NCI-H2196 treated with DMSO at 0.1 percent for 48 hours (cell line): ENCODE measurements at regions not wholly inside any gene's neighbourhood (a gene's known extent, or its start where the extent isn't known, plus 50 kb on each side); places are given as distances from the start of the nearest gene placed in this dataset.

Experiments
- DNase-seq: peaks from one replicate; lab custom pipeline; 2025; ENCODE audit not compliant: unreplicated experiment; lab: John Stamatoyannopoulos, UW

GRCh38 chr21:23699402-23699801, 1907.9 kb downstream of the MRPL39 start:
- DNase-seq = no peak

DNA sequence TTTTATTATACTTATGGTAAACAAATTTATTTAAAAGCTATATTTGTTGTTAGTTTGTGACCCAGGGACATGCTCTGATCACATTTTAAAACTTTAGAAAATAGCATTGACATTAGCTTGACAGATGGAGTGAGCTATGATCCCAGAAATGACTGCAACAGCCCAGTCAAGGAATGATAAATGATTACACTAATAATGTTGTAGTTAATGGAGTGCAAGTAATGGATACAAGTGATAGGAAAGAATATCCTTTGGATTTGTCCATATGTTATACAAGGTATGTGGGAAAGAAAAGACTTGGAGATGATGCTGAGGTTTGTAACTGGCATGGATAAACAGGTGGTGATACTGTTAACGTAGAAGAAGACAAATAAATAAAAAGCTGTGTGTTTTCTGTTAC, 1908.7 kb downstream of the MRPL39 start:
- DNase-seq = no peak

GRCh38 chr21:23695443-23695842, 1911.8 kb downstream of the MRPL39 start:
- DNase-seq = no peak

DNA sequence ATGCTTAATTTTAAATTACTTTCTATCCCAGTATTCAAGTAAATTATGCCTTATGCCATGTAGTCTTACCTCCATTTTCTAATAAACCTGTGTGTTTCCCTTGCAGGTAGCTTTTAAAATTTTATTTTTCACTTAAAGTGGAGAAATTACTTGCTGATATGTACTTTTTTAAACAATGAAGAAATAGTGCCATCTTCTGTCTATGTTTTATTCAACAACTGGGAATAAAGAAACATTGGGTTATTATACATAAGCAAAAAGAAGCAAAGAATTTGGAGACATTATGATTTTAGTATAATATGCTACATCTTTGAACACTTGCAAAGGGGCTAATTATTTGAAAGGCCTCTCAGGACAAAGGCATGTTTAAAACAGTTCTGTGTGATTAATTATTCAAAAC, 1912.9 kb downstream of the MRPL39 start:
- no peak for DNase-seq

DNA sequence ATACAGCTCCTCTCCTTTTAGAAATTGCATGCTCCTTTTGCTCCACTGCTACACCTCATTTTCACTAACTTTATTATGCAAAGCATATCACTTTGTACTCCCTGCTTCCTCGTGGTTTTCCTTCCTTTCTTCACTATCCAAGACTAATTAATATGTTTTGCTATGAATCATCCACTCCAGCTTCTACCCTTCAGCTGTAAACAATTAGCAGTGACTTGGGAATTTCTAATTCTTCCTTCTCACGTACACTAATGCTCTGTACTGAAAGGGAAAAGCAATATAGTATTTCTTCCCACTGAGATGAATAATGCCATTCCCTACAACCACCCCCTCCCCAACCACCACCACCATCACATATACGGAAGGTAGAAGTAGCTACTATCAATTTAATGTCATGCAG, 1917.0 kb downstream of the MRPL39 start:
- DNase-seq = no peak

GRCh38 chr21:23686737-23687523, 1920.4 kb downstream of the MRPL39 start:
- DNase-seq = no peak

- no peak for DNase-seq
Measured at GRCh38 chr21:23684431-23684830, 1922.8 kb downstream of the MRPL39 start.

- DNase-seq = no peak
Measured at GRCh38 chr21:23664193-23664694, 1943.0 kb downstream of the MRPL39 start.

DNA sequence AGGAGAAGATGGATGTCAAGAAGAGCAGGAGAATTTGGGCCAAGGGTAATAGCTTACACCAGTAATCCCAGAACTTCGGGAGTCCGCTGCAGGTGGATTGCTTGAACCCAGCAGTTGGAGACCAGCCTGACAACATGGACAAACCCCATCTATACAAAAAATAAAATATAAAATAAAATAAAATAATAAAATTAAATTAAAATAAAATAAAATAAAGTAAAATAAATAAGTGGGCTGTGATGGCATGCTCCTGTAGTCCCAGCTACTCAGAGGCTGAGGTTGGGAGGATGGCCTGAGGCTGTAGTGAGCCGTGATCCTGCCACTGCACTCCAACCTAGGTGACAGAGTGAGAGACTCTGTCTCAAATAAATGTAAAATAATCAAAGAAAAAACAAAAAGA, 1946.7 kb downstream of the MRPL39 start:
- DNase-seq = no peak

GRCh38 chr21:23644768-23645167, 1962.5 kb downstream of the MRPL39 start:
- no peak for DNase-seq

DNA sequence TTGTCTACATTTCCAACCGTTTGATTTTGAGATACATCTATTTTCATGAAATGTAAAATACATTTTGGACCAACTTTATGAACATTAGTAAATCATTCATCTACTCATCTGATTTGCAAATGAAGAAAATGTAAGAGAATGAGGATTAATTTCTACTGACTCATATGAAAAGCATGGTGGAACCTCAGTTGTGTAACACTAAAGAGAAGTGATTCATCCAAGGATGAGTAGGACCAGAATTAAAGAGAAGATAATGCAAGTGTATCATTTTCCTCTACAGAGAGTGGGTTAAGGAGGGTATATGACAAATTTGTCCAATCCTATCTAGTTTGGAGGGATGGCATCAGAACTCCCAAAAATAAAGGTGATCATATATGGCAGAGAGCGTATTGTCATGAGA, 1967.6 kb downstream of the MRPL39 start:
- DNase-seq = no peak

GRCh38 chr21:23638131-23638695, 1969.1 kb downstream of the MRPL39 start:
- no peak for DNase-seq

GRCh38 chr21:23633447-23633940, 1973.8 kb downstream of the MRPL39 start:
- no peak for DNase-seq

GRCh38 chr21:23624281-23624680, 1983.0 kb downstream of the MRPL39 start:
- DNase-seq = no peak

DNA sequence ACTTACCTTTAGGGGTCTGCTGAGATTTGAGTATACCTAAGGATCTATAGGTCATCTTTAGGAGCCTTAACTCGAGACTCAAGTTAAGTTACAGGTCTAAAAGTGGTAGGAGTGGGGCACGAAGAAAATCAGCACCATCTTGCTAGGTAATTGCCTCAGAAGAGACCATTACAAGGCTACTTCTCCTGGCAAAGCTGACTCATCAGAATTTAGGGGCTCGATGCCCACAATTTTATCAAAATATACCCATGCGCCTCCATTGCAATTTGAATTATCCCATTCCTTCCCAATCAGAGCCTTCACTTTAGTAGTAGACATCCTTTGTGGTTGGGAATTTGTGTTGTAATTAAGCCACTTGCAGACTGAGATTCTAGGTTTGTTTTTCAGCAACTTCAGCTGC, 1994.3 kb downstream of the MRPL39 start:
- DNase-seq = no peak

- DNase-seq = no peak
Measured at GRCh38 chr21:23612210-23612609, 1995.1 kb downstream of the MRPL39 start.

- no peak for DNase-seq
Measured at GRCh38 chr21:23607782-23608431, 1999.4 kb downstream of the MRPL39 start.

DNA sequence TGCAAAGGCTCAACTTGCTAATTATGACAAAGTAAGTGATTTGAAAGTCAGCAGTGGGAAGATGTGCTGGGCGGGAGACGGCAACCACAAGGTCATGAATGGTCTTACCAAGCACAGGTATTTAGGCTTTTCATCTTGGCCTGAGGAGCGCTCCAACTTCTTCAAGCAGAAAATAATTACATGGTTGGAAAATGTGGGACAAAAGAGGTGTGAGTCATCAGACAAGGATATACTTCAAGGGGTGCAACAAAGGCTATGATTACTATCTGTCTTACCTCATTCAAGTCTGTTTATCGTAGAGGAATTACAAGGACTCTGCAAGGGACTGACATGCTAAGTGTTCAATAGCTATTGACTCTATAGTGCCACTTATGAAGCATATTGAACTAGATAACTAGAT, 2005.7 kb downstream of the MRPL39 start:
- DNase-seq = no peak

DNA sequence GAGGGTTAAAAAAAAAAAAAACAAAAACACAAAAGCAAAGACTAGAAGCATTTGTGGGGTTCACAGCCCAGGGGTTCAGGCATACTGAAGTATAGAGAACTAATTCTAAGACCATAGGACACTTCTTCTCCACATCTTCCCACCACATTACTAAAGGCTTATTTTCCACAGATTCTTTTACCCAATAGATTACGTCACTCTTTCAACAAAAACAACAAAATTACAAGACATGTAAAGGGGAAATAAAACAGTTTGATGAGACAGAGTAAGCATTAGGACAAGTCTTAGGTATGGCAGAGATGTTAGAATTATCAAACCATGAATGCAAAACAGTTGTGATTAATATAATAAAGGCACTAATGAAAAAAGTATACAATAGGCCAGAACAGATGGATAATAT, 2013.7 kb downstream of the MRPL39 start:
- DNase-seq = no peak

DNA sequence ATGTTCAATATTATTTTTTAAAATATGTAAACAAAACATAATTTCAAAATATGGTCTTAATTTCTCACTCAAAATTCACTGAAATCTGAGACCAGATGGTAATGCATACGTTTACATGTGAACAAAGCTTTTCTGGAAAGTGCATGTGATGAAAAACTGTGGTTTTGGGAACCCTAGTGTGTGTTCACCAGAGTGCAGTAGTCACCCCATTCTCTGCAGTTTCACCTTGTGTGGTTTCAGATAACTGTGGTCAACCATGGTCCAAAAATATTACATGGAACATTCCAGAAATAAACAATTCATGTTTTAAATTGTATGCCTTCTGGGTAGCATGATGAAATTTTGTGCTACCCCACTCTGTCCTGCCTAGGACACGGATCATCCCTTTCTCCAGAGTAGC, 2021.9 kb downstream of the MRPL39 start:
- DNase-seq = no peak

GRCh38 chr21:23579573-23579972, 2027.7 kb downstream of the MRPL39 start:
- DNase-seq = no peak

- no peak for DNase-seq
Measured at GRCh38 chr21:23578027-23578426, 2029.3 kb downstream of the MRPL39 start.
